HL-60 (cell line): ENCODE measurements at regions not wholly inside any gene's neighbourhood (a gene's known extent, or its start where the extent isn't known, plus 50 kb on each side); places are given as distances from the start of the nearest gene placed in this dataset.

Experiments
- DNase-seq, 2 experiments: peaks; one replicate each; pipeline ENCODE4 v3.0.0-alpha.2; 2010 to 2020; ENCODE audit warnings: low read depth in 1 of 2, low spot score in 1 of 2
- H3K27ac ChIP-seq: fragments of 250-450 bp; sonication (Bioruptor Pico); replicated peaks from 2 replicates; pipeline ENCODE4 v1.5.1; 2020; ENCODE audit warnings: mild to moderate bottlenecking, moderate library complexity
- H3K27me3 ChIP-seq: fragments of 250-450 bp; sonication (Bioruptor Pico); 2 replicates; pipeline ENCODE4 v1.5.1; 2021; ENCODE audit warnings: mild to moderate bottlenecking, moderate library complexity; ENCODE audit not compliant: insufficient read depth, poor library complexity, severe bottlenecking
- H3K4me3 ChIP-seq: replicated peaks from 2 replicates; pipeline ENCODE4 v1.5.1; 2011; ENCODE audit warnings: mild to moderate bottlenecking, control low read depth, low read length; ENCODE audit not compliant: insufficient read depth
- CTCF ChIP-seq: IDR thresholded peaks from one replicate; pipeline ENCODE4 v1.5.1; 2011; ENCODE audit warnings: low read length, control low read depth, inconsistent platforms; ENCODE audit not compliant: insufficient read depth
- GABPA ChIP-seq: IDR thresholded peaks from 2 replicates; pipeline ENCODE4 v1.6.1; 2012; ENCODE audit warnings: low read depth
- POLR2AphosphoS5 ChIP-seq: IDR thresholded peaks from 2 replicates; pipeline ENCODE4 v1.6.1; 2012; ENCODE audit warnings: low read depth
- SPI1 ChIP-seq: IDR thresholded peaks from 2 replicates; pipeline ENCODE4 v1.6.1; 2012; ENCODE audit warnings: low read depth, mild to moderate bottlenecking, borderline replicate concordance
- TF ChIP-seq, protein P1 (sequence below): IDR thresholded peaks from 2 replicates; pipeline ENCODE4 v1.6.1; 2012; ENCODE audit warnings: low read depth; ENCODE audit not compliant: insufficient replicate concordance

- Histone ChIP-seq H3K4me3 (no peak overlapping the region), H3K27me3 (no peaks in the 10 kb centered on the region), H3K27ac (no peak overlapping the region)
- no peak for DNase-seq
- peak; percentile 33; the same call in 1 of the 2 replicates for TF ChIP-seq SPI1
- TF ChIP-seq, protein P1, sequence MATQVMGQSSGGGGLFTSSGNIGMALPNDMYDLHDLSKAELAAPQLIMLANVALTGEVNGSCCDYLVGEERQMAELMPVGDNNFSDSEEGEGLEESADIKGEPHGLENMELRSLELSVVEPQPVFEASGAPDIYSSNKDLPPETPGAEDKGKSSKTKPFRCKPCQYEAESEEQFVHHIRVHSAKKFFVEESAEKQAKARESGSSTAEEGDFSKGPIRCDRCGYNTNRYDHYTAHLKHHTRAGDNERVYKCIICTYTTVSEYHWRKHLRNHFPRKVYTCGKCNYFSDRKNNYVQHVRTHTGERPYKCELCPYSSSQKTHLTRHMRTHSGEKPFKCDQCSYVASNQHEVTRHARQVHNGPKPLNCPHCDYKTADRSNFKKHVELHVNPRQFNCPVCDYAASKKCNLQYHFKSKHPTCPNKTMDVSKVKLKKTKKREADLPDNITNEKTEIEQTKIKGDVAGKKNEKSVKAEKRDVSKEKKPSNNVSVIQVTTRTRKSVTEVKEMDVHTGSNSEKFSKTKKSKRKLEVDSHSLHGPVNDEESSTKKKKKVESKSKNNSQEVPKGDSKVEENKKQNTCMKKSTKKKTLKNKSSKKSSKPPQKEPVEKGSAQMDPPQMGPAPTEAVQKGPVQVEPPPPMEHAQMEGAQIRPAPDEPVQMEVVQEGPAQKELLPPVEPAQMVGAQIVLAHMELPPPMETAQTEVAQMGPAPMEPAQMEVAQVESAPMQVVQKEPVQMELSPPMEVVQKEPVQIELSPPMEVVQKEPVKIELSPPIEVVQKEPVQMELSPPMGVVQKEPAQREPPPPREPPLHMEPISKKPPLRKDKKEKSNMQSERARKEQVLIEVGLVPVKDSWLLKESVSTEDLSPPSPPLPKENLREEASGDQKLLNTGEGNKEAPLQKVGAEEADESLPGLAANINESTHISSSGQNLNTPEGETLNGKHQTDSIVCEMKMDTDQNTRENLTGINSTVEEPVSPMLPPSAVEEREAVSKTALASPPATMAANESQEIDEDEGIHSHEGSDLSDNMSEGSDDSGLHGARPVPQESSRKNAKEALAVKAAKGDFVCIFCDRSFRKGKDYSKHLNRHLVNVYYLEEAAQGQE = no peak
Observed at GRCh38 chr2:167411367-167411766, 523.1 kb downstream of the XIRP2 start.

GRCh38 chr2:167406558-167406957, 518.3 kb downstream of the XIRP2 start:
- Histone ChIP-seq H3K27ac (no peak overlapping the region), H3K4me3 (no peak overlapping the region), H3K27me3 (no peaks in the 10 kb centered on the region)
- DNase-seq = no peak
- no peak for TF ChIP-seq POLR2AphosphoS5
- no peak for TF ChIP-seq CTCF
- TF ChIP-seq, protein P1 = no peak
- no peak for TF ChIP-seq GABPA
- no peak for TF ChIP-seq SPI1

DNA sequence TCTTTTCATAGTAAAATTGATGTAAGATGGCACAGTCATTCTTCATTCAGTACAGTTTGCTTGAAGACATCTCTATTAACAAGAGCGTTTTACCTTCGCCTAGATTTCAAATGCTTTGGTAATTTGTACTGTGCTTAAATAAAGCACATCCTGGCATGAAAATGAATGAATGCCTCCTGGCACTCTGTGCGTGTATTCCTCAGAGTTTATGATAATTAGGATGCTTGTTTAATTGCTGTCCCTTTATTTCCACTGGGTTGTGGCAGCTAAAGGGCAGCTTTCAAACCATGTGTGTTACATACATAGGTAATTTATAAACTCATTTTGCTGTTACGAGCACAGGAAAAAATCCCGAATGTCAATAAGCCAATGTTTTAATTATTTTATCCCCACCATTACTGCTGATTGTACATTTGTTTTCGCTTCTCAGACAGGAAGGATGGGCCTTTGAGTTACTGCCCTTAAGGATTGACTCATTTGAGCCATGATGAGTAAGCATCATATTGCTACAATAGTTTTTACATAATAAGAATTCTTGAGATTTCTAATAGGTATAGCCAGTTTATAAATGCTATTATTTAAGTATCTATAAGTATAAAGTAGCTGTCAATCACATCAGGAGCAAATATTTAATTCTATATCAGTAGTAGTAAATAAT, 516.5 kb downstream of the XIRP2 start:
- H3K4me3 ChIP-seq = no peak overlapping the region
- TF ChIP-seq SPI1 (no peak), CTCF (no peak), GABPA (no peak), POLR2AphosphoS5 (no peak)
- TF ChIP-seq, protein P1 = no peak
- DNase-seq = no peak
- no peak overlapping the region for H3K27ac ChIP-seq
- no peaks in the 10 kb centered on the region for H3K27me3 ChIP-seq
